Testis (tissue), 2 donors: ENCODE measurements at regions not wholly inside any gene's neighbourhood (a gene's known extent, or its start where the extent isn't known, plus 50 kb on each side); places are given as distances from the start of the nearest gene placed in this dataset.

ENCODE experiments used
- DNase-seq: peaks from one replicate; pipeline ENCODE4 v3.0.0-alpha.2; 2019
- H3K27ac ChIP-seq, 2 donors: fragments of 200-600 bp; sonication (generic); one replicate each; pipeline ENCODE4 v1.5.1; 2019
- H3K27me3 ChIP-seq: fragments of 200-600 bp; sonication (generic); one replicate; pipeline ENCODE4 v1.5.1; 2019
- H3K36me3 ChIP-seq: fragments of 200-600 bp; sonication (generic); one replicate; pipeline ENCODE4 v1.5.1; 2017; ENCODE audit warnings: low read depth; ENCODE audit errors: missing control alignments
- H3K4me1 ChIP-seq: fragments of 200-600 bp; sonication (generic); one replicate; pipeline ENCODE4 v1.5.1; 2019
- H3K4me3 ChIP-seq, 2 donors: fragments of 200-600 bp; sonication (generic); one replicate each; pipeline ENCODE4 v1.5.1; 2017 to 2019
- H3K9me3 ChIP-seq: fragments of 200-600 bp; sonication (generic); one replicate; pipeline ENCODE4 v1.5.1; 2017
- POLR2A ChIP-seq: fragments of 450-650 bp; IDR thresholded peaks from one replicate; pipeline ENCODE4 v1.6.1; 2017; ENCODE audit warnings: antibody characterized with exemption, mild to moderate bottlenecking, moderate library complexity
- WGBS, 2 donors: methylation state at CpG; one replicate each; pipeline ENCODE4 v1.1.5; 2018; 5-methylcytosine and 5-hydroxymethylcytosine counted together
- intact Hi-C: fragments of 100-400 bp; cut with DNase I; formaldehyde crosslinking; loops from one replicate; pipeline ENCODE4 v1.15.1; 2023; ENCODE audit warnings: low total_unique reads
- TF ChIP-seq, protein P1 (sequence below), 3 experiments: fragments of 450-650 bp in 2 of 3; fragments of 200-600 bp in 1 of 3; sonication (generic) in 1 of 3; IDR thresholded peaks; one replicate each; pipeline ENCODE4 v1.5.1; 2016 to 2019; ENCODE audit warnings: antibody characterized with exemption in 3 of 3, mild to moderate bottlenecking in 2 of 3, moderate library complexity in 1 of 3

DNA sequence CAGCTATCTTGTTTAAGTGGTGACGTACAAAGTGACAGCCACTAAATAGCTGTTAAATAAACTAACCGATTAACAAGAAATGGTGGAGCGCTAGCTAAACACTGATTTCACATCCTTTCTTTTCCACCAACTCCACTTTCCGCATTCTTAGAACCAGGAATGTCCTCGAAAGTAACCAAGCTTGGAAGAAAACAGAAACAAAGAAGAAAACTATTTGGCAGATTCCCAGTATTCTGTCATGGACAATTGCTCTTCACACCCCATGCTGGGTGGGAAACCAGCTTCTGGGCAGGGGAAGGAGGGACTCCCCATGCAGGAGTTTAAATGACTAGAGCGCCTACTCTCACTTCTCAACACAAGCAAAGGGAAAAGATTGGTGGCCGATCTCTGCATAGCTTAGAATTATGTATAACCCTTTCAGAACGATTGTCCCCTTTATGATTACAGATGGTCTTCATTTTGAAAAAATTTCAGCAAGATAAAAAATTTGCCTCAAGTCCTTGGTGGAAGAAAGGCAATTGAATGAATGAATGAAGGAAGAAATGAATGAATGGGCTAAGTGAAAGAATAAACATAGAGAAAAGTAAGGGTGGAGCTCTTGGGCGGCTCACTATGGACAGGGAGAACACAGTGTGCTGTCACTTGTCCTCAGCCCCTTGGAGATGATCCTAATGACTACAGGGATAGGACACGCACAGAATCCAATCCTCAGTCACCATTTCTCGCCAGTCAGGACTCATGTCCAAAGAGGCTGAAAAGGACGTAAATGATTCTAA is 148.7 kb upstream of the NEDD9 start:
- Histone ChIP-seq H3K27me3 (no peaks in the 10 kb centered on the region), H3K9me3 (no peaks in the 10 kb centered on the region), H3K4me3 (no peak overlapping the region), H3K4me1 (no peaks in the 10 kb centered on the region), H3K27ac (no peak overlapping the region), H3K36me3 (no peaks in the 10 kb centered on the region)
- 79 to 86% methylated on average over 12 of the region's 12 CpGs for WGBS, 2 donors
- intact Hi-C loops: no loop called here
- no peak for TF ChIP-seq POLR2A
- TF ChIP-seq, protein P1, sequence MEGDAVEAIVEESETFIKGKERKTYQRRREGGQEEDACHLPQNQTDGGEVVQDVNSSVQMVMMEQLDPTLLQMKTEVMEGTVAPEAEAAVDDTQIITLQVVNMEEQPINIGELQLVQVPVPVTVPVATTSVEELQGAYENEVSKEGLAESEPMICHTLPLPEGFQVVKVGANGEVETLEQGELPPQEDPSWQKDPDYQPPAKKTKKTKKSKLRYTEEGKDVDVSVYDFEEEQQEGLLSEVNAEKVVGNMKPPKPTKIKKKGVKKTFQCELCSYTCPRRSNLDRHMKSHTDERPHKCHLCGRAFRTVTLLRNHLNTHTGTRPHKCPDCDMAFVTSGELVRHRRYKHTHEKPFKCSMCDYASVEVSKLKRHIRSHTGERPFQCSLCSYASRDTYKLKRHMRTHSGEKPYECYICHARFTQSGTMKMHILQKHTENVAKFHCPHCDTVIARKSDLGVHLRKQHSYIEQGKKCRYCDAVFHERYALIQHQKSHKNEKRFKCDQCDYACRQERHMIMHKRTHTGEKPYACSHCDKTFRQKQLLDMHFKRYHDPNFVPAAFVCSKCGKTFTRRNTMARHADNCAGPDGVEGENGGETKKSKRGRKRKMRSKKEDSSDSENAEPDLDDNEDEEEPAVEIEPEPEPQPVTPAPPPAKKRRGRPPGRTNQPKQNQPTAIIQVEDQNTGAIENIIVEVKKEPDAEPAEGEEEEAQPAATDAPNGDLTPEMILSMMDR (IDR thresholded peaks at IDR 0.05): no peak
- no peak for DNase-seq

DNA sequence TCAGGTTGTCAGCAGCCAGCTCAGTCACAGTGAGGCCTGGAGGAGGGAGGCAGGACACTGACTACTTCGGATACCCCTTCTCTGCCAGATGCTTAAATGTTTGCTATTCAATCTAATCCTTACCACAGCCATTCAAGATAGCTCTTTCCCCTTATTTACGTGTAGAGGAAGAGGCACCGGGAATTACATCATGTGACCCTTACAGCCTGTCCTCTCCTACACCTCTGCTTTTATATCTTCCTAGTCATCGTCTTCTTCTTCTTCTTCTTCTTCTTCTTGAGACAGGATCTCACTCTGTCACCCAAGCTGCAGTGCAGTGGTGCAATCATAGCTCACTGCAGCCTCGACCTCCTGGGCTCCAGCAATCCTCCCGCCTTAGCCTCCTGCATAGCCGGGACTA is 148.1 kb upstream of the NEDD9 start:
- no peak overlapping the region for H3K4me3 ChIP-seq
- WGBS, 2 donors: 62 to 72% methylated on average over 7 of the region's 7 CpGs
- H3K27me3 ChIP-seq: no peaks in the 10 kb centered on the region
- no peaks in the 10 kb centered on the region for H3K4me1 ChIP-seq
- H3K27ac ChIP-seq: no peak overlapping the region
- intact Hi-C loops: no loop called here
- no peak for DNase-seq
- H3K36me3 ChIP-seq: no peaks in the 10 kb centered on the region
- H3K9me3 ChIP-seq: no peaks in the 10 kb centered on the region
- TF ChIP-seq POLR2A: no peak
- TF ChIP-seq, protein P1 (IDR thresholded peaks at IDR 0.05): no peak

DNA sequence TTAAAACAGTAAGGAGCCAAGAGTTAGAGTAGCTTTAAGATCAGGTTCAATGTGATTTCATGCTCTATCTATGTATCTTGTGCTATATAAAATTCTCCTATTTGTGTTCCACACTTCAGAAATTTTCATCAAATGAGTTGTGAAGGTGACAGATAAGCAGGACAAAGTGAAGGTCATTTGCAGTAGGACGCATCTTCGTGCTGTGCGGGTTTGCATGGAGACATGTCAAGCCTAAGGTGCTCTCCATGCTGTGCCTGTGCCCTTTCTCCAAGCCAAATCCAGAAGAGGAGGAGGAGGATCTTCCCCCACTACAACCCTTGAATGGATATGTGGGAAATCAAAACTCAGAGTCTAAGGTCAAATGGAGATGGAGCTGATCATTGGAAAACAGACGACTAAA is 147.3 kb upstream of the NEDD9 start:
- DNase-seq: no peak
- Histone ChIP-seq H3K4me3 (no peak overlapping the region), H3K4me1 (no peaks in the 10 kb centered on the region), H3K27ac (no peak overlapping the region), H3K27me3 (no peaks in the 10 kb centered on the region), H3K9me3 (no peaks in the 10 kb centered on the region), H3K36me3 (no peaks in the 10 kb centered on the region)
- TF ChIP-seq, protein P1 (IDR thresholded peaks at IDR 0.05): no peak
- no peak for TF ChIP-seq POLR2A
- 74 to 78% methylated on average over 4 of the region's 4 CpGs for WGBS, 2 donors
- intact Hi-C loops: no loop called here

DNA sequence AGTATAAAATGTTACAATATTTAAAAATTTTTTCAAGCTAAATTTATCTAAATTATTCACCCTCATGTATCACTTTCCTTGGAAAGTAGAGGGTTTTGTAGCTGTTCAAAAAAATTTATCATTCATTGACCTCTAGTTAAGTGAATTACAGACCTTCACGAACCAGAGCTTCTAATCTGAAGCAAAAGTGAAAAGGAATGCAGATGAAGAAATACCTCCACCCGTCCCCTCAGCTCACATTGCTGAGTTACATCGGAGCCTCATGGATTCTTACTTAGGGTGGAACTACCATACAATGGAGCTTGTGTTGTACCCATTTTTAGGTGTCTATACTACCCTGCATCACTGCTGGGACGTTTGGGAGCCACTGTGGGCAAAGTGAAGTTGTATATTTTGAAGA is 146.2 kb upstream of the NEDD9 start:
- H3K9me3 ChIP-seq: no peaks in the 10 kb centered on the region
- DNase-seq: no peak
- WGBS, 2 donors: 83 to 89% methylated on average over 4 of the region's 4 CpGs
- no peak overlapping the region for H3K27ac ChIP-seq
- TF ChIP-seq, protein P1 (IDR thresholded peaks at IDR 0.05): no peak
- no peak for TF ChIP-seq POLR2A
- intact Hi-C loops: no loop called here
- H3K4me1 ChIP-seq: no peaks in the 10 kb centered on the region
- no peak overlapping the region for H3K4me3 ChIP-seq
- H3K36me3 ChIP-seq: no peaks in the 10 kb centered on the region
- H3K27me3 ChIP-seq: no peaks in the 10 kb centered on the region
